GM18858 (cell line): ENCODE measurements at regions not wholly inside any gene's neighbourhood (a gene's known extent, or its start where the extent isn't known, plus 50 kb on each side); places are given as distances from the start of the nearest gene placed in this dataset.

Experiments used
- ATAC-seq: cut with Tn5 transposase; IDR thresholded peaks from one replicate; pipeline ENCODE4 v1.9.1; 2021; ENCODE audit not compliant: unreplicated experiment

GRCh38 chr5:164332349-164333196, 827.2 kb downstream of the MAT2B start:
- no peak for ATAC-seq

- ATAC-seq: no peak
Observed at GRCh38 chr5:164335837-164336236, 830.4 kb downstream of the MAT2B start.

- ATAC-seq: no peak
Observed at GRCh38 chr5:164336276-164336675, 830.9 kb downstream of the MAT2B start.

GRCh38 chr5:164336906-164337305, 831.5 kb downstream of the MAT2B start:
- no peak for ATAC-seq

- no peak for ATAC-seq
Observed at GRCh38 chr5:164341056-164341619, 835.7 kb downstream of the MAT2B start.

- no peak for ATAC-seq
Observed at GRCh38 chr5:164345173-164345849, 839.9 kb downstream of the MAT2B start.

- no peak for ATAC-seq
Observed at GRCh38 chr5:164345853-164346252, 840.4 kb downstream of the MAT2B start.

- ATAC-seq: no peak
Observed at GRCh38 chr5:164346785-164347630, 841.6 kb downstream of the MAT2B start.

GRCh38 chr5:164350236-164350635, 844.8 kb downstream of the MAT2B start:
- no peak for ATAC-seq

- ATAC-seq: no peak
Observed at GRCh38 chr5:164351245-164351834, 845.9 kb downstream of the MAT2B start.

- ATAC-seq: no peak
Observed at GRCh38 chr5:164352695-164353094, 847.3 kb downstream of the MAT2B start.

GRCh38 chr5:164353155-164353554, 847.7 kb downstream of the MAT2B start:
- no peak for ATAC-seq

- ATAC-seq: no peak
Observed at GRCh38 chr5:164354139-164354751, 848.8 kb downstream of the MAT2B start.

GRCh38 chr5:164355267-164355830, 849.9 kb downstream of the MAT2B start:
- ATAC-seq: no peak

- no peak for ATAC-seq
Observed at GRCh38 chr5:164356790-164357189, 851.4 kb downstream of the MAT2B start.

GRCh38 chr5:164357395-164358033, 852.1 kb downstream of the MAT2B start:
- ATAC-seq: no peak

GRCh38 chr5:164358531-164359259, 853.3 kb downstream of the MAT2B start:
- peak; percentile 56 for ATAC-seq
